ENCODE measurements at regions not wholly inside any gene's neighbourhood (a gene's known extent, or its start where the extent isn't known, plus 50 kb on each side); places are given as distances from the start of the nearest gene placed in this dataset.

DNA sequence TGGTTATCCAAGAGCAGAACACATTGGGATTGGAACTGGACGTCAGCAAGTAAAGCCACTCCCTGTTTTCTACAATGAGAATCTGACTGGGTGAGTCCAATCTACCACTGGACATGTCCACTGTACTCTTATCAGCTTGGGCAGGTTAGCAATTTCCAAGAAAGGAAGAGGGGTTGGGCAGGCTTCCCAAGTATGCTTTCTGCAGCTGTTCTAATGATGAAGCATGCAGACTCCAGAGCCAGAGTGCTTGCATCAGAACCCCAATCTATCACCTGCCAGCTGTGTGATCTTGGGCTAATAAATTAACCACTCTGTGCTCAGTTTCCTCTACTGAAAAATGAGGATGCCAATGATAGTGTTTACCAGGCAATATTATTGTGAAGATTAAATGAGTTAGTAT is 92.0 kb downstream of the EMP1 start:
- ATAC-seq (ENCODE audit: low read depth), result no peak
- Histone ChIP-seq H3K9ac (ENCODE audit: low read depth, low read length) (no peak overlapping the region), H3K9me1 (ENCODE audit: insufficient read depth, low read length) (no peaks in the 10 kb centered on the region), H4K8ac (ENCODE audit: low read depth in 2 of 2, low read length in 2 of 2) (no peak overlapping the region), H2BK20ac (ENCODE audit: low read depth, low read length) (no peak overlapping the region), H3K4ac (ENCODE audit: low read depth, low read length) (no peak overlapping the region), H3K9me3 (ENCODE audit: control insufficient read depth, insufficient read depth, low read length) (no peaks in the 10 kb centered on the region), H3K27ac (ENCODE audit: insufficient read depth, low read length) (no peak overlapping the region), H4K91ac (ENCODE audit: insufficient read depth, low read depth, low read length) (no peak overlapping the region), H2AK9ac (replicated peaks; ENCODE audit: low read depth, low read length, poor library complexity) (no peak overlapping the region), H3K27me3 (ENCODE audit: control insufficient read depth, insufficient read depth, low read length) (peaks cover 4% of the 10 kb centered on the region), H2BK120ac (ENCODE audit: low read depth, low read length) (no peak overlapping the region), H2BK15ac (ENCODE audit: low read depth, low read length) (no peak overlapping the region), H3K79me1 (ENCODE audit: low read depth in 1 of 2, low read length in 2 of 2) (no peaks in the 10 kb centered on the region), H2AFZ (replicated peaks; ENCODE audit: low read length, poor library complexity) (no peak overlapping the region), H3K56ac (ENCODE audit: extremely low read depth, insufficient read depth, low read length) (no peak overlapping the region), H3K4me2 (ENCODE audit: low read depth, low read length) (no peak overlapping the region), H3K4me3 (ENCODE audit: insufficient read depth, low read depth, low read length) (no peak overlapping the region), H3K18ac (ENCODE audit: low read depth, low read length) (no peak overlapping the region), H4K5ac (ENCODE audit: low read depth, low read length) (no peak overlapping the region), H4K20me1 (ENCODE audit: insufficient read depth, low read length) (no peaks in the 10 kb centered on the region), H3K36me3 (ENCODE audit: control insufficient read depth, insufficient read depth, low read length) (no peaks in the 10 kb centered on the region), H3K23ac (ENCODE audit: low read depth, low read length) (no peak overlapping the region), H3K14ac (replicated peaks; ENCODE audit: low read depth, low read length) (no peak overlapping the region), H3K4me1 (ENCODE audit: control insufficient read depth, insufficient read depth, low read length) (no peaks in the 10 kb centered on the region), H2BK5ac (ENCODE audit: low read depth, low read length, poor library complexity, severe bottlenecking) (no peak overlapping the region), H2AK5ac (ENCODE audit: low read depth, low read length) (no peak overlapping the region)
- no TSS peak for BruUV-seq (replicated peaks)
- in situ Hi-C loops (cut with MboI; ENCODE audit: low sequenced_read_pairs) (loop anchor here (25.0 kb wide), 1 partner anchor 249 kb away; no protein-coding TSS in a partner anchor), dilution Hi-C loops (cut with HindIII; ENCODE audit: low sequenced_read_pairs, unreplicated experiment) (no loop called here), intact Hi-C loops (cut with micrococcal nuclease) (no loop called here)
- ChIA-PET POLR2A (ENCODE audit: unreplicated experiment) (no interaction called here), CTCF (interaction anchor here (1.5 kb wide), 1 partner anchor 10 kb away, joined by 4 read pairs; no protein-coding TSS in a partner anchor)
- no CpG with 5 or more reads among the region's 1 CpG for WGBS, 2 experiments (ENCODE audit: extremely low coverage in 2 of 2, insufficient read length in 1 of 2)
- no peak for TF ChIP-seq RAD21 (IDR thresholded peaks at IDR 0.05; ENCODE audit: low read length)
- no peak for TF ChIP-seq NFE2L2 (IDR thresholded peaks at IDR 0.05; ENCODE audit: low read depth, low read length)
- no peak for TF ChIP-seq CHD1 (IDR thresholded peaks at IDR 0.05; ENCODE audit: low read depth, low read length)
- TF ChIP-seq CEBPB (IDR thresholded peaks at IDR 0.05; ENCODE audit: low read depth, low read length), result no peak
- TF ChIP-seq, protein P1, sequence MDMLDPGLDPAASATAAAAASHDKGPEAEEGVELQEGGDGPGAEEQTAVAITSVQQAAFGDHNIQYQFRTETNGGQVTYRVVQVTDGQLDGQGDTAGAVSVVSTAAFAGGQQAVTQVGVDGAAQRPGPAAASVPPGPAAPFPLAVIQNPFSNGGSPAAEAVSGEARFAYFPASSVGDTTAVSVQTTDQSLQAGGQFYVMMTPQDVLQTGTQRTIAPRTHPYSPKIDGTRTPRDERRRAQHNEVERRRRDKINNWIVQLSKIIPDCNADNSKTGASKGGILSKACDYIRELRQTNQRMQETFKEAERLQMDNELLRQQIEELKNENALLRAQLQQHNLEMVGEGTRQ (IDR thresholded peaks at IDR 0.05; ENCODE audit: low read depth, low read length), result no peak
- TF ChIP-seq BHLHE40 (IDR thresholded peaks at IDR 0.05; ENCODE audit: low read depth, low read length), result no peak
- TF ChIP-seq MAZ (IDR thresholded peaks at IDR 0.05; ENCODE audit: borderline replicate concordance, low read depth, low read length), result no peak
- TF ChIP-seq RFX5 (IDR thresholded peaks at IDR 0.05; ENCODE audit: low read depth, low read length), result no peak
- TF ChIP-seq FOS (IDR thresholded peaks at IDR 0.05; ENCODE audit: low read depth, low read length), result no peak
- no peak for TF ChIP-seq MXI1 (IDR thresholded peaks at IDR 0.05; ENCODE audit: borderline replicate concordance, low read depth, low read length)
- TF ChIP-seq RCOR1 (IDR thresholded peaks at IDR 0.05; ENCODE audit: insufficient replicate concordance, low read length), result no peak
- DNase-seq, result peak; percentile 3

Data from IMR-90 (cell line).